Naive thymus-derived CD8-positive, alpha-beta T cell (primary cell): ENCODE measurements at regions not wholly inside any gene's neighbourhood (a gene's known extent, or its start where the extent isn't known, plus 50 kb on each side); places are given as distances from the start of the nearest gene placed in this dataset.
"Not testable (repeated sequence)": the region's sequence is repeated elsewhere in the genome, so short reads cannot be mapped to it uniquely, and the experiment has no call there.

Source experiments
- ATAC-seq, 2 donors: fragments of 150-1000 bp; cut with Tn5 transposase in 1 of 2; sonication (Bioruptor Pico), chemical (Tn5 transposase) in 1 of 2; 1 replicate in 1 of 2; 2 replicates in 1 of 2; pipeline ENCODE4 v1.10.0; 2021; ENCODE audit warnings: mild to moderate bottlenecking in 2 of 2, moderate library complexity in 2 of 2
- POLR2A ChIA-PET: fragments of 350-600 bp; sonication (Branson Sonifier 250); formaldehyde crosslinking; loops from one replicate; lab custom pipeline; 2021; ENCODE audit warnings: antibody characterized with exemption; lab: Charles Lee
- DNase-seq, 10 donors: peaks; one replicate each; pipeline versions ENCODE4 v3.0.0 to v3.0.0-alpha.2; 2020 to 2022
- H3K27ac Mint-ChIP-seq, 10 donors: one replicate each; pipeline ENCODE4 v1.8.0; 2020 to 2022; ENCODE audit warnings: mild to moderate bottlenecking in 10 of 10, mixed read lengths in 10 of 10, moderate library complexity in 4 of 10, inconsistent platforms in 1 of 10
- H3K27me3 Mint-ChIP-seq, 5 donors: one replicate each; pipeline ENCODE4 v1.8.0; 2021 to 2022; ENCODE audit warnings: mixed read lengths in 5 of 5
- H3K36me3 Mint-ChIP-seq, 3 donors: one replicate each; pipeline ENCODE4 v1.8.0; 2020 to 2022; ENCODE audit warnings: mixed read lengths in 3 of 3, mild to moderate bottlenecking in 2 of 3, inconsistent platforms in 1 of 3
- H3K4me1 Mint-ChIP-seq, 4 donors: one replicate each; pipeline ENCODE4 v1.8.0; 2021 to 2022; ENCODE audit warnings: mixed read lengths in 4 of 4
- H3K4me3 Mint-ChIP-seq, 10 donors: one replicate each; pipeline ENCODE4 v1.8.0; 2020 to 2022; ENCODE audit warnings: mild to moderate bottlenecking in 10 of 10, mixed read lengths in 10 of 10, moderate library complexity in 6 of 10, inconsistent platforms in 1 of 10
- H3K9me3 Mint-ChIP-seq, 9 donors: one replicate each; pipeline ENCODE4 v1.8.0; 2020 to 2022; ENCODE audit warnings: mixed read lengths in 9 of 9, mild to moderate bottlenecking in 3 of 9, inconsistent platforms in 1 of 9, moderate library complexity in 1 of 9

GRCh38 chr15:77944002-77944867, 133.3 kb downstream of the TBC1D2B start:
- DNase-seq, result peak in 8 of 10 donors; percentile 8 to 70 (median 26)
- ATAC-seq, result peak; percentile 53 to 63
- peaks cover 0 to 4% (median 0%) of the 10 kb centered on the region in 5 donors for H3K27me3 Mint-ChIP-seq
- H3K9me3 Mint-ChIP-seq, result no peaks in the 10 kb centered on the region
- peak overlapping the region; percentile 66 to 84 (median 78) for H3K4me3 Mint-ChIP-seq
- POLR2A ChIA-PET, result no interaction called here
- peaks cover 2 to 16% (median 11%) of the 10 kb centered on the region in 4 donors for H3K4me1 Mint-ChIP-seq
- H3K36me3 Mint-ChIP-seq, result no peaks in the 10 kb centered on the region
- H3K27ac Mint-ChIP-seq, result peak overlapping the region in 3 of 10 donors; percentile 13 to 70 (median 59)

DNA sequence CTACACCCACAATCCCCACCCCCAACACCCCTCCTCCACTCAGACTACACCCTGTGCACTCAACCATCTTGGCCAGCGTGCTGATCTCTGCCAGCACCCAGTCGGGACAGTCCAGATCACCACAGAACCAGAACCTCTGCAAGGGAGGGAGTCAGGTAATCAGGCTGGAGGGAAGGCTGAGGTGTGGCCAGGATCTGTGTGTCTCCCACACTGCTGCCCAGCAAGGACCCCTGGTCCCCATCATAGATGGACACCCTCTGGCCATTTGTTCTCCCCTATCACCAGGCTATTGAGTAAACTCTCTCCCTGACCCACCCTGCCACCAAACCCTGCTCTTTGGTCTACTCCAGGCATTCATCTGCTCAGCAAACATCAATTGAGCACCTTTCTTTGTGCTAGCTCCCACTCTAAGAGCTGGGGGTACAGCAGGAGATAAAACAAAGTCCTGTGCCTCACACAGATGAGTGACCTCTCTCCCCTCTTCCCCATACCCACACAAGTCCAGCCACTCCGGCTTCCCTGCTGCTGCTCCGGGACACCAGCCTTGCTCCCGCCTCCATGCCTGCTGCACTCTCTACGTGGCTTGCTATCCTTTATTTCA, 134.8 kb downstream of the TBC1D2B start:
- Mint-ChIP-seq H3K36me3 (no peaks in the 10 kb centered on the region), H3K4me3 (peak overlapping the region in 2 of 10 donors; percentile 33 to 55), H3K4me1 (peaks cover 2 to 16% (median 11%) of the 10 kb centered on the region in 4 donors), H3K9me3 (no peaks in the 10 kb centered on the region), H3K27ac (peak overlapping the region in 4 of 10 donors; percentile 21 to 74 (median 52)), H3K27me3 (peaks cover 0 to 4% (median 0%) of the 10 kb centered on the region in 5 donors)
- POLR2A ChIA-PET, result no interaction called here
- DNase-seq (no peak), ATAC-seq (no peak)

DNA sequence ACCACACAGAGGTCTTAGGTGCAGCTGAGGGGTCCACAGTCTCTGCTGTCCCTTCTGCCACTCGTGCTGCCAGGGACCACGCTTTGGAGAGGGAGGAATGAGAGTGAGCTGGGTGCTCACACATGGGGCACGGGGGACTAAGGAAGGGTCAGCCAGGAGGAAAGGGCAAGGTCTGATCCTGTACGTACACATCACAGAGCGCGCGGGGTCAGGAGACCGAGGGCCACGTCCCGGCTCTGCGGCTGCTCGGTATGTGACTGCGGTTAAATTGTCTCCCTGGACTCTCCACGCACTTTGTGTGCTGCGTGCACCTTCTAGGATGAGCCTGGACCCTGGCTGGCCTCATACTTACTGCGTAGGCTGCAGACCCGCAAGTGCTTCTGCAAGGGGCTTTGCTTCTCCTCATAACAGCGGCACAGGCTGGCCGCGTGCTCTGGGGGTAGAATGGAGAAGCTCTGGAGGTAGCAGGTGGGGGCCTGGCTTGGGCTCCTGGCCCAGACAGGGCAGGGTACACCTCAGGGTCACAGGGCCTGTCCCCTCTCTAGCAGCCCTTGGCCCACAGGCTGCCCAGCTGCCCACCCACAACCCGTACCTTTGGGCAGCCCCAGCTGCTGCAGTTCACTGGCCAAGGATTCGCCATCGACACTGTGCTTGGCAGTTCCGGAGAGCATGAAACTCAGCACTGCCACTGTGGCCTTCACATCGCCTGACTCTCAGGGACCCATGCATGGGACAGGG, 136.3 kb downstream of the TBC1D2B start:
- H3K4me1 Mint-ChIP-seq, result peaks cover 2 to 16% (median 11%) of the 10 kb centered on the region in 4 donors
- POLR2A ChIA-PET, result not testable (repeated sequence)

DNA sequence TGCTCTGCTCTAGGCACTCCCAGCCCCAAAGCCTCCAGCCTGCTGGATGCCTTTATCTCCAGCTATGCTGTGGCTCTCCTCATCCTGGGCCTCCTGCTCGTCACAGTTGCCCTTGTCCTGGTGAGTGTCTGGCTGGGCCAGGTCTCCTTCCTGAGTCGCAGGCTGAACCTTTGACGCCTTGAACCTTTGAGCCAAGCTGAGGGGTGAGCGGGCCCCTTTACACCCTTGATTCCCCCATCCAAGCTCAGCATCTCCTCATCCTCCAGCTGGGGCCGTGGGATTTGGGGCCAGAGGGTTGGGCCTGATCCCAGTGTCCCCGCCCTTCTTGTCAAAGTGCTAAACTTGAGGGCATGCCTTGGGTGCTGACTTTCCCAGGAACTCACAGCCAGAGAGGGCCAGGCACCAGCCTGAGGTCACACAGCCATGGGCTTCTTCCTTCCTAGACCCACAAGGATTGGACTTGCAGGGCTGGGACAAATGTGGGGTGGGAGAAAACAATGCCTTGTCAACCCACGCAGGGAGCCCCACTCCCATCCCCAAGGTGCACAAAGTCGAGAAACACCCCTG, 137.0 kb downstream of the TBC1D2B start:
- H3K4me3 Mint-ChIP-seq, result no peak overlapping the region
- ATAC-seq, result no peak
- peaks cover 0 to 4% (median 0%) of the 10 kb centered on the region in 5 donors for H3K27me3 Mint-ChIP-seq
- H3K4me1 Mint-ChIP-seq, result peaks cover 2 to 16% (median 11%) of the 10 kb centered on the region in 4 donors
- H3K36me3 Mint-ChIP-seq, result no peaks in the 10 kb centered on the region
- DNase-seq, result no peak
- no peaks in the 10 kb centered on the region for H3K9me3 Mint-ChIP-seq
- H3K27ac Mint-ChIP-seq, result no peak overlapping the region
- POLR2A ChIA-PET, result no interaction called here

More for the DNA sequence above, 136.3 kb downstream of the TBC1D2B start:
- DNase-seq, H3K9me3 Mint-ChIP-seq, H3K27ac Mint-ChIP-seq, H3K36me3 Mint-ChIP-seq, ATAC-seq, H3K4me3 Mint-ChIP-seq, H3K27me3 Mint-ChIP-seq: not testable (repeated sequence)

DNA sequence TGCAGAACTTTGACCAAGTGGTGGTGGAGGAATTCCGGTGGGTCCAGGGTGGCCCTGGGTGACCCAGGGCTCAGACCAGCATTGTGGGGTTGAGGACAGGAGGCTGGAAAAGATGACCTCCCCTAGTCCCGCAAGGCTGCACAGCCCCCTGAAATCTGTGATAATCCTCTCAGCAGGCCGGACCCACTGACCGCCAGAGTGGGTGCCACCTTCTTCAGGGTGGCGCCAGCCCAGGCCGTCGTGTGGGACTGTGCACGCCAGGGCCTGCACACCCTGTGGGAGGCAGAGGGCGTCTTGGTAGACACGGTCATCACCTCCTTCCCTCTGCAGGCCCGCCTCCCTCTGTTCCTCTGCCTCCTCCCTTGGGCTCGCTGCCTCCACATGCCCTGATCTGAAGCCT, 137.7 kb downstream of the TBC1D2B start:
- Mint-ChIP-seq H3K27me3 (peaks cover 0 to 4% (median 0%) of the 10 kb centered on the region in 5 donors), H3K9me3 (no peaks in the 10 kb centered on the region), H3K27ac (no peak overlapping the region), H3K4me3 (no peak overlapping the region), H3K4me1 (peaks cover 2 to 12% (median 9%) of the 10 kb centered on the region in 4 donors), H3K36me3 (no peaks in the 10 kb centered on the region)
- DNase-seq, result no peak
- POLR2A ChIA-PET, result no interaction called here
- no peak for ATAC-seq

- POLR2A ChIA-PET, H3K4me1 Mint-ChIP-seq, ATAC-seq, DNase-seq, H3K9me3 Mint-ChIP-seq, H3K4me3 Mint-ChIP-seq, H3K27ac Mint-ChIP-seq, H3K27me3 Mint-ChIP-seq, H3K36me3 Mint-ChIP-seq: not testable (repeated sequence)
These were observed 138.5 kb downstream of the TBC1D2B start for GRCh38 chr15:77939026-77939425.

DNA sequence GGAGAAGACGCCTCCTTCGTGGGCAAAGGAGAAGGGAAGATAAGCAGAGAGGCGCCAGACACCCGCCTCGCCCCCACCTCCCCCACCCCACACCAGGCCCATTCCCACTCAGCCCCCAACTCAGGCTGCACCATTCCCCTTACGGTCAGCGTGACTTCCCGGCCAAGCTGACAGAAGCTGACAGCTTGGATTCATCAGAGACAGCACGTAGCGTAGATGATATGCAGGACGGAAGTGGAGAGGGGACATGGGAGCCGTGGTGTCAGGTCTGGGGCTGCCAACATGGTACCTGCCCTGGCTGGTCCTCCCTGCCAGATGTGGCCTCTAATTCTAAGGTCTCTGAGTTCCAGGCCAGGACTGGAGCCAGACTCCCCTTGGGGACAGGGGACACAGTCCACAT, 139.0 kb downstream of the TBC1D2B start:
- not testable (repeated sequence) for DNase-seq, H3K27ac Mint-ChIP-seq, ATAC-seq, H3K27me3 Mint-ChIP-seq, H3K4me3 Mint-ChIP-seq, H3K9me3 Mint-ChIP-seq, H3K36me3 Mint-ChIP-seq, H3K4me1 Mint-ChIP-seq
- POLR2A ChIA-PET, result interaction anchor here (0.6 kb wide), 1 partner anchor 9 kb away, joined by 3 read pairs; no protein-coding TSS in a partner anchor

GRCh38 chr15:77936567-77936966, 140.9 kb downstream of the TBC1D2B start:
- ATAC-seq, DNase-seq, POLR2A ChIA-PET, H3K9me3 Mint-ChIP-seq, H3K4me1 Mint-ChIP-seq, H3K4me3 Mint-ChIP-seq, H3K27me3 Mint-ChIP-seq, H3K36me3 Mint-ChIP-seq: not testable (repeated sequence)
- peak overlapping the region in 1 of 10 donors; percentile 12 for H3K27ac Mint-ChIP-seq

DNA sequence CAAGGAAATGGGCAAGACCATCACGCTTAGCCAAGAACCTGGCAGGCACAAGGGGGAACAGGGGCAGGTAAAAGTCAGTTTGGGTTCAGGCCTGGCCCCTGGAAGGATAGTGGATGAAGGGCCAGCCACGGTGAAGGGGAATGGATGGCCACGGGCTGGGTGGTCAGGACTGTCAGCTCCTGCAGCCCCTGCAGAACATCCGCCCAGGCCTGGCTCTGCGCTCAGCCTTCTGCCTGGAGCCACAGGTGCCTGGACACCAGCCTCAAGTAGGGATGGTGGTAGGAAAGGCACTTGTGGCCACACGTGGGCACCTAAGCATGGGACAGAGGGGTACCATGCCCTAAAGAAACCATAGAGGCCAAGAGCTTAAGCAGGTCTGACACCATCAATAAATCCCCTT, 143.0 kb downstream of the TBC1D2B start:
- ATAC-seq, DNase-seq, POLR2A ChIA-PET, H3K27ac Mint-ChIP-seq, H3K4me3 Mint-ChIP-seq, H3K36me3 Mint-ChIP-seq, H3K4me1 Mint-ChIP-seq, H3K9me3 Mint-ChIP-seq, H3K27me3 Mint-ChIP-seq: not testable (repeated sequence)

DNA sequence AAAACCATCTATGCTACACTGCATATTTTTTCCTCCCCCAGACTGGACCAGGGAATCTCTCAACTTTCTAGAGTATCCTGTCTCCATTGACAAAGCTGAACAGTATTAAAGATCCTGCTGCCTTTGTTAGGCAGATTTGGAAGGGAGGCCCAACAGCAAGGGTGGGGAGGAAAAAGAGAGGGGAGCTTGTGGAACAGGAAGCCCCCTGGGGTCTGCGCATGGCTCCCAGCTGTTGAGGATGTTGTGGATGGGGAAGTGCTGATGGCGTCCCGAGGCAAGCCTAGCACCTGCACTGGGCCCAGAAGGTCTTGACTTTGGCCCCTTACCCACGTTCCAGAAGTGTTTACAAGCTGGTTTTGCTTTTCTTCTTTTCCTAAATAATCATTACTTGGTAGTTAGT, 146.6 kb downstream of the TBC1D2B start:
- H3K4me1 Mint-ChIP-seq, H3K9me3 Mint-ChIP-seq, H3K27ac Mint-ChIP-seq, H3K4me3 Mint-ChIP-seq, H3K36me3 Mint-ChIP-seq, H3K27me3 Mint-ChIP-seq, POLR2A ChIA-PET, ATAC-seq, DNase-seq: not testable (repeated sequence)

DNA sequence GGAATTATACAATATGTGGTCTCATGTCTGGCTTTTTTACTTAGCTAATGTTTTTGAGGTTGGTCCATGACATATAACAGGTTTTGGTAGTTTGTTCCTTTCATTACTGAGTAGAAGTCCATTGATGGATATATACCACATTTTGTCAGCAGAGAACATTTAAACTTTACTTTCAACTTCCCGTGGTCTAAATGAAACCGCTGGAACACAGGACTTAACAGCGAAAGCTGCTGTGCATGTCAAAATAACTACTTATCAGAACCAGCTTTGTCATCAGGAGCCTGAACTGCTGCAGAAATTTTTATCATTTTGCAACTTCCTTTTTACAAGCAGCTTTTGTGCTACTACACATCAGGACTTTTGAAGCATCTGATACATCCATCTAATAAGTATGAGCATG, 147.0 kb downstream of the TBC1D2B start:
- DNase-seq, ATAC-seq, POLR2A ChIA-PET, H3K27me3 Mint-ChIP-seq, H3K9me3 Mint-ChIP-seq, H3K4me1 Mint-ChIP-seq, H3K36me3 Mint-ChIP-seq, H3K4me3 Mint-ChIP-seq, H3K27ac Mint-ChIP-seq: not testable (repeated sequence)

GRCh38 chr15:77926789-77927188, 150.7 kb downstream of the TBC1D2B start:
- DNase-seq, H3K36me3 Mint-ChIP-seq, H3K4me3 Mint-ChIP-seq, POLR2A ChIA-PET, H3K27me3 Mint-ChIP-seq, ATAC-seq, H3K27ac Mint-ChIP-seq, H3K9me3 Mint-ChIP-seq, H3K4me1 Mint-ChIP-seq: not testable (repeated sequence)
